GM12878 (cell line): ENCODE measurements at regions not wholly inside any gene's neighbourhood (a gene's known extent, or its start where the extent isn't known, plus 50 kb on each side); places are given as distances from the start of the nearest gene placed in this dataset.

Experiments
- ATAC-seq: fragments of 200-7000 bp; cut with Tn5 transposase; 3 replicates; pipeline ENCODE4 v1.9.1; 2020; ENCODE audit warnings: mild to moderate bottlenecking, moderate library complexity
- BruUV-seq: library from RNA; stranded (reverse); fragments of 400-500 nt; replicated peaks from 2 replicates; lab custom pipeline; 2021; lab: Mats Ljungman, UMichigan
- CTCF ChIA-PET: fragments of 300-600 bp; sonication (Branson Sonifier 250); formaldehyde crosslinking; extraction: SDS; loops from one replicate; lab custom pipeline; 2021; ENCODE audit warnings: inconsistent platforms; lab: Yijun Ruan, JAX
- POLR2A ChIA-PET: fragments of 350-600 bp; formaldehyde crosslinking; extraction: SDS; loops from one replicate; lab custom pipeline; 2021; ENCODE audit warnings: inconsistent platforms; lab: Charles Lee
- RAD21 ChIA-PET: fragments of 300-600 bp; sonication (Branson Sonifier 250); formaldehyde crosslinking; loops from one replicate; lab custom pipeline; 2023; ENCODE audit warnings: antibody characterized with exemption; ENCODE audit not compliant: unreplicated experiment; lab: Charles Lee
- SMC1A ChIA-PET: fragments of 300-600 bp; sonication (Branson Sonifier 250); formaldehyde crosslinking; loops from one replicate; lab custom pipeline; 2023; ENCODE audit not compliant: unreplicated experiment, uncharacterized antibody; lab: Charles Lee
- DNase-seq: peaks from one replicate; pipeline ENCODE4 v3.0.0-alpha.2; 2011; ENCODE audit warnings: low read depth, low spot score
- FAIRE-seq: peaks from 3 replicates; lab custom pipeline; 2011; peaks lifted over from hg19 to GRCh38; lab: Jason Lieb, UNC
- H2AFZ ChIP-seq: 2 replicates; pipeline ENCODE4 v1.6.0; 2011; ENCODE audit warnings: low read depth, low read length, control low read depth; ENCODE audit not compliant: control insufficient read depth
- H3K27ac ChIP-seq: 2 replicates; pipeline ENCODE4 v1.5.1; 2011; ENCODE audit warnings: control low read depth; ENCODE audit not compliant: control insufficient read depth, insufficient read depth
- H3K27me3 ChIP-seq, 2 experiments: replicated peaks in 1 of 2; 2 replicates each; pipeline versions ENCODE4 v1.6.0 to v1.6.1; 2011; ENCODE audit warnings: low read length in 1 of 2; ENCODE audit not compliant: control insufficient read depth in 2 of 2, insufficient read depth in 2 of 2
- H3K36me3 ChIP-seq, 2 experiments: 2 replicates each; pipeline ENCODE4 v1.5.1; 2011; ENCODE audit warnings: low read length in 1 of 2; ENCODE audit not compliant: control insufficient read depth in 2 of 2, insufficient read depth in 2 of 2
- H3K4me1 ChIP-seq: 2 replicates; pipeline ENCODE4 v1.6.1; 2011; ENCODE audit warnings: mild to moderate bottlenecking, low read length, moderate library complexity, mixed read lengths; ENCODE audit not compliant: control insufficient read depth, insufficient read depth
- H3K4me2 ChIP-seq: 2 replicates; pipeline ENCODE4 v1.6.0; 2011; ENCODE audit warnings: control low read depth; ENCODE audit not compliant: control insufficient read depth, insufficient read depth
- H3K4me3 ChIP-seq: fragments of 200-600 bp; sonication (generic); 2 replicates; pipeline ENCODE4 v1.5.1; 2016
- H3K79me2 ChIP-seq: 2 replicates; pipeline ENCODE4 v1.6.0; 2011; ENCODE audit warnings: low read length; ENCODE audit not compliant: control insufficient read depth, insufficient read depth
- H3K9ac ChIP-seq: 2 replicates; pipeline ENCODE4 v1.8.0; 2011; ENCODE audit warnings: low read length, control low read depth, mixed read lengths; ENCODE audit not compliant: control insufficient read depth, insufficient read depth
- H3K9me3 ChIP-seq: replicated peaks from 3 replicates; pipeline ENCODE4 v1.5.1; 2011; ENCODE audit warnings: mild to moderate bottlenecking, low read length; ENCODE audit not compliant: control insufficient read depth, insufficient read depth
- H4K20me1 ChIP-seq: 2 replicates; pipeline ENCODE4 v1.6.0; 2011; ENCODE audit not compliant: control insufficient read depth, insufficient read depth
- ASH2L ChIP-seq: fragments of 300-600, 200-600 bp; sonication (generic); IDR thresholded peaks from 2 replicates; pipeline ENCODE4 v1.6.1; 2017; ENCODE audit warnings: low read depth, mild to moderate bottlenecking, borderline replicate concordance
- CHD1 ChIP-seq: IDR thresholded peaks from 2 replicates; pipeline ENCODE4 v1.6.1; 2012; ENCODE audit warnings: low read depth, low read length, improper control_type of control experiment
- CHD4 ChIP-seq: fragments of 200-600 bp; sonication (generic); IDR thresholded peaks from 2 replicates; pipeline ENCODE4 v1.6.1; 2016; ENCODE audit warnings: mild to moderate bottlenecking
- EGR1 ChIP-seq, 2 experiments: IDR thresholded peaks; 1 replicate in 1 of 2; 2 replicates in 1 of 2; pipeline ENCODE4 v1.6.1; 2011 to 2012; ENCODE audit warnings: low read depth in 2 of 2, low read length in 2 of 2, borderline replicate concordance in 1 of 2, mild to moderate bottlenecking in 1 of 2, moderate library complexity in 1 of 2
- EP300 ChIP-seq, 2 experiments: fragments of 150-350 bp in 1 of 2; IDR thresholded peaks; 2 replicates each; pipeline ENCODE4 v1.6.1; 2011 to 2012; ENCODE audit warnings: low read depth in 2 of 2, low read length in 2 of 2, borderline replicate concordance in 1 of 2, improper control_type of control experiment in 1 of 2, inconsistent platforms in 1 of 2; ENCODE audit not compliant: control insufficient read depth in 1 of 2
- GABPA ChIP-seq: IDR thresholded peaks from 2 replicates; pipeline ENCODE4 v1.6.1; 2014; ENCODE audit warnings: antibody characterized with exemption, low read depth, mild to moderate bottlenecking, inconsistent platforms
- KDM1A ChIP-seq: fragments of 200-600 bp; sonication (generic); IDR thresholded peaks from 2 replicates; pipeline ENCODE4 v1.6.1; 2016; ENCODE audit warnings: borderline replicate concordance
- MAX ChIP-seq: IDR thresholded peaks from 2 replicates; pipeline ENCODE4 v1.6.1; 2012; ENCODE audit warnings: low read depth, low read length, improper control_type of control experiment
- MTA2 ChIP-seq: fragments of 450-650 bp; IDR thresholded peaks from 2 replicates; pipeline ENCODE4 v1.6.1; 2016; ENCODE audit warnings: low read depth, mild to moderate bottlenecking, moderate library complexity
- MYB ChIP-seq: fragments of 150-350 bp; IDR thresholded peaks from 2 replicates; pipeline ENCODE4 v1.6.1; 2014; ENCODE audit warnings: mild to moderate bottlenecking, low read depth, low read length, borderline replicate concordance
- RAD51 ChIP-seq: fragments of 450-650 bp; IDR thresholded peaks from 2 replicates; pipeline ENCODE4 v1.6.1; 2016; ENCODE audit warnings: moderate library complexity, mild to moderate bottlenecking, inconsistent platforms
- RELA ChIP-seq: fragments of 450-650 bp; IDR thresholded peaks from 2 replicates; pipeline ENCODE4 v1.8.0; 2014; ENCODE audit warnings: borderline replicate concordance; ENCODE audit not compliant: partially characterized antibody
- RFX5 ChIP-seq: IDR thresholded peaks from 2 replicates; pipeline ENCODE4 v1.6.1; 2011; ENCODE audit warnings: low read depth, low read length, improper control_type of control experiment
- SP1 ChIP-seq: IDR thresholded peaks from one replicate; pipeline ENCODE4 v1.6.1; 2011; ENCODE audit warnings: low read depth, low read length
- YBX1 ChIP-seq: fragments of 450-650 bp; IDR thresholded peaks from 2 replicates; pipeline ENCODE4 v1.6.1; 2016; ENCODE audit warnings: antibody characterized with exemption
- YY1 ChIP-seq: IDR thresholded peaks from 2 replicates; pipeline ENCODE4 v1.6.1; 2011; ENCODE audit warnings: low read depth, mild to moderate bottlenecking, low read length
- ZBED1 ChIP-seq: IDR thresholded peaks from 2 replicates; pipeline ENCODE4 v1.6.1; 2016; ENCODE audit warnings: borderline replicate concordance
- WGBS: methylation state at CpG from one replicate; pipeline ENCODE4 v1.1.6; 2016; ENCODE audit warnings: low lambda C conversion rate; ENCODE audit not compliant: insufficient replicate concordance, insufficient coverage; ENCODE audit errors: missing lambda C conversion rate; 5-methylcytosine and 5-hydroxymethylcytosine counted together
- in situ Hi-C: fragments of 300-500 bp; cut with MboI; formaldehyde crosslinking; loops from 9 replicates; pipeline ENCODE4 v1.14.3; 2018; ENCODE audit warnings: mixed read lengths
- intact Hi-C: fragments of 100-400 bp; cut with micrococcal nuclease; formaldehyde crosslinking; loops from one replicate; pipeline ENCODE4 v1.14.2; 2022; ENCODE audit not compliant: unreplicated experiment
- TF ChIP-seq, protein P1 (sequence below): fragments of 450-650 bp; IDR thresholded peaks from 2 replicates; pipeline ENCODE4 v1.6.1; 2018; ENCODE audit warnings: mild to moderate bottlenecking, low read depth, moderate library complexity; ENCODE audit not compliant: partially characterized antibody

- SMC1A ChIA-PET = interaction anchor here (0.8 to 2.2 kb wide), 3 partner anchors 9 to 15 kb away, joined by 3 to 7 read pairs (median 6); no protein-coding TSS in a partner anchor
- DNase-seq (no peak), ATAC-seq (no peak), FAIRE-seq (no peak)
- Histone ChIP-seq H3K27me3 (no peaks in the 10 kb centered on the region), H3K9ac (no peak overlapping the region), H3K4me2 (no peak overlapping the region), H2AFZ (no peak overlapping the region), H3K4me3 (no peak overlapping the region), H3K36me3 (no peaks in the 10 kb centered on the region), H3K4me1 (peaks cover 15% of the 10 kb centered on the region), H3K9me3 (peaks cover 2% of the 10 kb centered on the region; the same call in 1 of the 3 replicates)
- intact Hi-C loops = no loop called here
- TF ChIP-seq KDM1A (no peak), EP300 (IDR thresholded peaks at IDR 0.05; ENCODE audit: borderline replicate concordance in 1 of 2, control insufficient read depth in 1 of 2, low read depth in 2 of 2, low read length in 2 of 2) (no peak), RAD51 (no peak), MYB (no peak), CHD4 (no peak), ZBED1 (no peak), MAX (no peak), GABPA (no peak), RFX5 (no peak), RELA (no peak), ASH2L (no peak), YBX1 (no peak), EGR1 (IDR thresholded peaks at IDR 0.05; ENCODE audit: borderline replicate concordance in 1 of 2, low read depth in 2 of 2, low read length in 2 of 2) (no peak), YY1 (no peak), CHD1 (no peak), SP1 (no peak), MTA2 (no peak)
- TF ChIP-seq, protein P1, sequence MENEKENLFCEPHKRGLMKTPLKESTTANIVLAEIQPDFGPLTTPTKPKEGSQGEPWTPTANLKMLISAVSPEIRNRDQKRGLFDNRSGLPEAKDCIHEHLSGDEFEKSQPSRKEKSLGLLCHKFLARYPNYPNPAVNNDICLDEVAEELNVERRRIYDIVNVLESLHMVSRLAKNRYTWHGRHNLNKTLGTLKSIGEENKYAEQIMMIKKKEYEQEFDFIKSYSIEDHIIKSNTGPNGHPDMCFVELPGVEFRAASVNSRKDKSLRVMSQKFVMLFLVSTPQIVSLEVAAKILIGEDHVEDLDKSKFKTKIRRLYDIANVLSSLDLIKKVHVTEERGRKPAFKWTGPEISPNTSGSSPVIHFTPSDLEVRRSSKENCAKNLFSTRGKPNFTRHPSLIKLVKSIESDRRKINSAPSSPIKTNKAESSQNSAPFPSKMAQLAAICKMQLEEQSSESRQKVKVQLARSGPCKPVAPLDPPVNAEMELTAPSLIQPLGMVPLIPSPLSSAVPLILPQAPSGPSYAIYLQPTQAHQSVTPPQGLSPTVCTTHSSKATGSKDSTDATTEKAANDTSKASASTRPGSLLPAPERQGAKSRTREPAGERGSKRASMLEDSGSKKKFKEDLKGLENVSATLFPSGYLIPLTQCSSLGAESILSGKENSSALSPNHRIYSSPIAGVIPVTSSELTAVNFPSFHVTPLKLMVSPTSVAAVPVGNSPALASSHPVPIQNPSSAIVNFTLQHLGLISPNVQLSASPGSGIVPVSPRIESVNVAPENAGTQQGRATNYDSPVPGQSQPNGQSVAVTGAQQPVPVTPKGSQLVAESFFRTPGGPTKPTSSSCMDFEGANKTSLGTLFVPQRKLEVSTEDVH = no peak
- TF ChIP-seq, all 136 proteins: peak for 0
- in situ Hi-C loops = no loop called here
- ChIA-PET POLR2A (interaction anchor here (0.9 to 1.4 kb wide), 3 partner anchors 13 to 51 kb away, joined by 3 to 4 read pairs (median 3); no protein-coding TSS in a partner anchor), CTCF (interaction anchor here (1.0 to 3.8 kb wide), 3 partner anchors 13 to 55 kb away, joined by 4 to 18 read pairs (median 4); no protein-coding TSS in a partner anchor), RAD21 (interaction anchor here (1.0 to 1.5 kb wide), 3 partner anchors 12 to 58 kb away, joined by 3 to 4 read pairs (median 3); no protein-coding TSS in a partner anchor)
- H3K79me2 ChIP-seq = no peaks in the 10 kb centered on the region
- no TSS peak for BruUV-seq
- no peaks in the 10 kb centered on the region for H4K20me1 ChIP-seq
- 66% methylated on average over 22 of the region's 23 CpGs for WGBS
- no peak overlapping the region for H3K27ac ChIP-seq
Observed at GRCh38 chr6:170461556-170462365, 91.3 kb downstream of the PSMB1 start.
